ENCODE measurements at regions not wholly inside any gene's neighbourhood (a gene's known extent, or its start where the extent isn't known, plus 50 kb on each side); places are given as distances from the start of the nearest gene placed in this dataset.
"Not testable (repeated sequence)": the region's sequence is repeated elsewhere in the genome, so short reads cannot be mapped to it uniquely, and the experiment has no call there.

DNA sequence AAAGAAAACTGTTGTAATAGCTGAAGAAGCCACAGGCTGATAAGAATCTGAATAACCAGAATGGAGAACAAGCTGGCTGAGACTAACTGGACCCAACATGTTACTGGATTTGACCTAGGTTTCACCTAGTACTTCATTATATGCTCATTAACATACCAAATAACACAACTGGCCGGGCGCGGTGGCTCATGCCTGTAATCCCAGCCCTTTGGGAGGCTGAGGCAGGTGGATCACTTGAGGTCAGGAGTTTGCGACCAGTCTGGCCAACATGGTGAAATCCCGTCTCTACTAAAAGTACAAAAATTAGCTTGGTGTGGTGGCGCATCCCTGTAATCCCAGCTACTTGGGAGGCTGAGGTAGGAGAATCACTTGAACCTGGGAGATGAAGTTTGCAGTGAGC, 127.1 kb upstream of the FERD3L start:
- TF ChIP-seq CTCF (optimal IDR thresholded peaks at IDR 0.05 in 1 of 3, IDR thresholded peaks at IDR 0.05 in 1 of 3, conservative IDR thresholded peaks at IDR 0.05 in 1 of 3; ENCODE audit: extremely low read depth in 1 of 3, insufficient read depth in 2 of 3, low read length in 3 of 3); EZH2 (IDR thresholded peaks at IDR 0.05; ENCODE audit: low read length): not testable (repeated sequence)
